HFFc6 (cell line): ENCODE measurements at regions not wholly inside any gene's neighbourhood (a gene's known extent, or its start where the extent isn't known, plus 50 kb on each side); places are given as distances from the start of the nearest gene placed in this dataset.

Source experiments
- DNase-seq: peaks from one replicate; pipeline ENCODE4 v3.0.0-alpha.2; 2018
- H3K27ac Mint-ChIP-seq: 2 replicates; pipeline ENCODE4 v1.8.0; 2020; ENCODE audit warnings: mild to moderate bottlenecking, mixed read lengths
- H3K27me3 Mint-ChIP-seq: 2 replicates; pipeline ENCODE4 v1.8.0; 2021; ENCODE audit warnings: mild to moderate bottlenecking, moderate library complexity, mixed read lengths; ENCODE audit not compliant: insufficient read depth
- H3K36me3 Mint-ChIP-seq: 2 replicates; pipeline ENCODE4 v1.8.0; 2021; ENCODE audit warnings: low read depth, mixed read lengths
- H3K4me1 Mint-ChIP-seq: 2 replicates; pipeline ENCODE4 v1.8.0; 2020; ENCODE audit warnings: low read depth, mixed read lengths
- H3K4me3 Mint-ChIP-seq: 2 replicates; pipeline ENCODE4 v1.8.0; 2020; ENCODE audit warnings: mild to moderate bottlenecking, moderate library complexity, mixed read lengths
- H3K9me3 Mint-ChIP-seq: 2 replicates; pipeline ENCODE4 v1.8.0; 2020; ENCODE audit warnings: mild to moderate bottlenecking, mixed read lengths
- TF ChIP-seq, protein P1 (sequence below): fragments of 200-600 bp; sonication (generic); IDR thresholded peaks from 2 replicates; pipeline ENCODE4 v1.5.0; 2021; ENCODE audit warnings: antibody characterized with exemption, mild to moderate bottlenecking

DNA sequence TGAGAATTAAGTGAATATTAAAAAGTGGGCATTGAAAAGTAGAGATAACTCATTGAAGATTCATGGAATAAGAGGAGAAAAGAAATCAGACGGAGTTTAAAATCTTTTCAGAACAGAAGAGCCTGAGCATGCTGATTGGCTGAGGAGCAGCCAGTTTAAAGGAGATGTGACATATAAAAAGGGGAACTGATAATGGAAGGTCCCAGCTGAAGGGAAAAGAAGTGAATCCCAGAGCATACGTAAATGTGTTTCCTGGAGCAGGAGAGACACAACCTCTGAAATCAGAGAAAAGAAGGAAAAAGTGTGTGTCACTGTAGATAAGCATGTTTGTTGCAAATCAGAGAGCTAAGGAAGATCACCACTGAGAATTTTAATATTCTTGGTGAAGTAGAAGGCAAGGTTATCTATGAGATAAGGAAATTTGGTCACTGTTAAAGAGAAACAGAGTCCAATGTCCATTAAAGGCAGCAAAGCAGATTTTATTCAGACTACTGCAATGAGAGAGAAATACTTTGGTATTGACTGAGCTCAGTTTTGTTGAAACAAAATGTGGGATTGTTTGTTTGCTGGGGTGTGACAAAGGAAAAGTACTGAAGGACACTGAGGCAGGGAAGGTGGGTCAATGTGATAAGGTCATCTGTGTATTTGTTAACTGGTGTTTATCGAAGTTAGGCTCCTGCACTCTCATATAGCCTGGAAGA lies 84.6 kb upstream of the WDR72 start:
- no peak overlapping the region for H3K27ac Mint-ChIP-seq
- H3K9me3 Mint-ChIP-seq: peaks cover 39% of the 10 kb centered on the region
- DNase-seq: no peak
- no peak overlapping the region for H3K4me3 Mint-ChIP-seq
- no peaks in the 10 kb centered on the region; the same call in 1 of the 2 replicates for H3K36me3 Mint-ChIP-seq
- TF ChIP-seq, protein P1, sequence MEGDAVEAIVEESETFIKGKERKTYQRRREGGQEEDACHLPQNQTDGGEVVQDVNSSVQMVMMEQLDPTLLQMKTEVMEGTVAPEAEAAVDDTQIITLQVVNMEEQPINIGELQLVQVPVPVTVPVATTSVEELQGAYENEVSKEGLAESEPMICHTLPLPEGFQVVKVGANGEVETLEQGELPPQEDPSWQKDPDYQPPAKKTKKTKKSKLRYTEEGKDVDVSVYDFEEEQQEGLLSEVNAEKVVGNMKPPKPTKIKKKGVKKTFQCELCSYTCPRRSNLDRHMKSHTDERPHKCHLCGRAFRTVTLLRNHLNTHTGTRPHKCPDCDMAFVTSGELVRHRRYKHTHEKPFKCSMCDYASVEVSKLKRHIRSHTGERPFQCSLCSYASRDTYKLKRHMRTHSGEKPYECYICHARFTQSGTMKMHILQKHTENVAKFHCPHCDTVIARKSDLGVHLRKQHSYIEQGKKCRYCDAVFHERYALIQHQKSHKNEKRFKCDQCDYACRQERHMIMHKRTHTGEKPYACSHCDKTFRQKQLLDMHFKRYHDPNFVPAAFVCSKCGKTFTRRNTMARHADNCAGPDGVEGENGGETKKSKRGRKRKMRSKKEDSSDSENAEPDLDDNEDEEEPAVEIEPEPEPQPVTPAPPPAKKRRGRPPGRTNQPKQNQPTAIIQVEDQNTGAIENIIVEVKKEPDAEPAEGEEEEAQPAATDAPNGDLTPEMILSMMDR: no peak
- H3K4me1 Mint-ChIP-seq: no peaks in the 10 kb centered on the region
- H3K27me3 Mint-ChIP-seq: no peaks in the 10 kb centered on the region; the same call in 1 of the 2 replicates

DNA sequence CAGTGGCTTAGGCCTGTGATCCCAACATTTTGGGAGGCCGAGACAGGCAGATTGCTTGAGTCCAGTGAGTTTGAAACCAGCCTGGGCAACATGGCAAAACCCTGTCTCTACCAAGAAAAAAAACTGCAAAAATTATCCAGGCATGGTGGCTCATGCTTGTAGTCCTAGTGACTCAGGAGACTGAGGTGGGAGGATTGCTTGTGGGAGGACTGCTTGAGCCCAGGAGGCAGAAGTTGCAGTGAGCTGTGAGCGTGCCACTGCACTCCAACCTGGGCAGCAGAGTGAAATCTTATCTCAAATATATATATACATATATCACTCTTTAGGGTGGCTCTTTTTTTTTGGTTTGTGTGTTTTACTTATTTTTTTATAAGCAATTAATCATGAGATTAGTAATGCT lies 83.7 kb upstream of the WDR72 start:
- no peaks in the 10 kb centered on the region; the same call in 1 of the 2 replicates for H3K36me3 Mint-ChIP-seq
- no peak overlapping the region for H3K4me3 Mint-ChIP-seq
- peaks cover 39% of the 10 kb centered on the region for H3K9me3 Mint-ChIP-seq
- no peak for DNase-seq
- TF ChIP-seq, protein P1: no peak
- H3K27me3 Mint-ChIP-seq: no peaks in the 10 kb centered on the region; the same call in 1 of the 2 replicates
- H3K4me1 Mint-ChIP-seq: no peaks in the 10 kb centered on the region
- H3K27ac Mint-ChIP-seq: no peak overlapping the region

DNA sequence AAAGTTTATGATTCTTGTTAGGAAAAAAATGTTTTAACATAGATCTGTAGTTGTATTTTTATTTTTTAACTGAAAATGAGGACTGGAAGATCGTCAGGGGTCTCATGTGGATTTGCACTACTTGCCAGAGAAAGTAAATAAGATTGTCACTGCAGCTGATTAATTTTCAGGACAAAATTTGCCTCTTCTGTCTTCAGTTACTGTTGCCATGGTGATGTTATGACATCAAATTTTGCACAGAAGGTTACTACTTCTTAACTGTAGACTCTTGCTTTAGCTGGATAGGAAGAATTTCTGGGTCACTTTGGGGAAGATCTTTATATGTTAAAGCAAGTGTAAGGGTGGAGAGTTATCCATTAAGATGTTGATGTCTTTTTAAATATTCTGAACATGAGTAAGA lies 82.2 kb upstream of the WDR72 start:
- Mint-ChIP-seq H3K27ac (no peak overlapping the region), H3K36me3 (no peaks in the 10 kb centered on the region; the same call in 1 of the 2 replicates)

DNA sequence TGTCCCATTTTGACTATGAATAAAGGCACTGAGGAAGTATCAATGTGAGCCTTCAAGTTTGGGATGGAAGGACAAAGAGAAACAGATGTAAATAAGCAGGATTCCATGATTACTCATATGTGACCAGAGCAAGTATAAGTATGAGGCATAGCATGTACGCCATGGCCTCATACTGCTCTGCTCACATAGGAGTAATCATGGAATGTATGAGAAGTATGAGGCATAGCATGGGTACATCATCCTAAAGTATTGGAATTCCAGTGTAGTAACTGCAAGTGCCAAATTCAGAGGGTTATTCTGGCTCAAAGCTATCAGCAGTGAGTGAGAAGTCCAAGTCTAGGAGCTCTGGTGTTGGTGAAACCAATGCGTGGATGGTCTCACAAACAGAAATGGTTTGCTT lies 81.2 kb upstream of the WDR72 start:
- DNase-seq: no peak
- Mint-ChIP-seq H3K27me3 (no peaks in the 10 kb centered on the region; the same call in 1 of the 2 replicates), H3K9me3 (peaks cover 38% of the 10 kb centered on the region), H3K36me3 (no peaks in the 10 kb centered on the region; the same call in 1 of the 2 replicates), H3K4me3 (no peak overlapping the region), H3K27ac (no peak overlapping the region), H3K4me1 (no peaks in the 10 kb centered on the region)
- TF ChIP-seq, protein P1: no peak

More for the DNA sequence above, 82.2 kb upstream of the WDR72 start:
- Mint-ChIP-seq H3K27me3 (no peaks in the 10 kb centered on the region; the same call in 1 of the 2 replicates), H3K4me1 (no peaks in the 10 kb centered on the region), H3K9me3 (peaks cover 39% of the 10 kb centered on the region), H3K4me3 (no peak overlapping the region)
- no peak for DNase-seq
- TF ChIP-seq, protein P1: no peak

- TF ChIP-seq, protein P1: no peak
- H3K4me1 Mint-ChIP-seq: no peaks in the 10 kb centered on the region
Measured at GRCh38 chr15:53837263-53837662, 77.8 kb upstream of the WDR72 start.

More at GRCh38 chr15:53837263-53837662, 77.8 kb upstream of the WDR72 start:
- no peak overlapping the region for H3K27ac Mint-ChIP-seq
- no peak for DNase-seq
- peaks cover 36% of the 10 kb centered on the region for H3K9me3 Mint-ChIP-seq
- no peak overlapping the region for H3K4me3 Mint-ChIP-seq
- H3K36me3 Mint-ChIP-seq: no peaks in the 10 kb centered on the region; the same call in 1 of the 2 replicates
- H3K27me3 Mint-ChIP-seq: no peaks in the 10 kb centered on the region; the same call in 1 of the 2 replicates
